Fibroblast of lung (primary cell): ENCODE measurements at regions not wholly inside any gene's neighbourhood (a gene's known extent, or its start where the extent isn't known, plus 50 kb on each side); places are given as distances from the start of the nearest gene placed in this dataset.
"Not testable (repeated sequence)": the region's sequence is repeated elsewhere in the genome, so short reads cannot be mapped to it uniquely, and the experiment has no call there.

Experiments
- DNase-seq, 2 donors: peaks; one replicate each; pipeline versions ENCODE4 v3.0.0 to v3.0.0-alpha.2; 2010; ENCODE audit warnings: low read depth in 2 of 2
- H2AFZ ChIP-seq: 2 replicates; pipeline ENCODE4 v1.5.1; 2012; ENCODE audit warnings: low read length, control low read depth, inconsistent platforms
- H3K27ac ChIP-seq: 2 replicates; pipeline ENCODE4 v1.5.1; 2011; ENCODE audit warnings: low read length, control low read depth; ENCODE audit not compliant: insufficient read depth
- H3K27me3 ChIP-seq: 2 replicates; pipeline ENCODE4 v1.5.1; 2011; ENCODE audit warnings: mild to moderate bottlenecking, low read length; ENCODE audit not compliant: control insufficient read depth, insufficient read depth
- H3K36me3 ChIP-seq: 2 replicates; pipeline ENCODE4 v1.5.1; 2011; ENCODE audit warnings: low read length; ENCODE audit not compliant: control insufficient read depth, insufficient read depth
- H3K4me1 ChIP-seq: 2 replicates; pipeline ENCODE4 v1.5.1; 2011; ENCODE audit warnings: low read length; ENCODE audit not compliant: control insufficient read depth, insufficient read depth; ENCODE audit errors: extremely low read depth
- H3K4me2 ChIP-seq: 2 replicates; pipeline ENCODE4 v1.5.1; 2011; ENCODE audit warnings: low read length, control low read depth; ENCODE audit not compliant: insufficient read depth; ENCODE audit errors: extremely low read depth
- H3K4me3 ChIP-seq, 4 experiments: fragments of 200-600 bp in 1 of 4; sonication (generic) in 1 of 4; replicated peaks in 1 of 4; 2 replicates each; pipeline ENCODE4 v1.5.1; 2011 to 2016; ENCODE audit warnings: low read length in 4 of 4, low read depth in 3 of 4, mild to moderate bottlenecking in 3 of 4, control low read depth in 2 of 4, inconsistent platforms in 1 of 4, mixed read lengths in 1 of 4; ENCODE audit not compliant: insufficient read depth in 1 of 4; ENCODE audit errors: control extremely low read depth in 1 of 4
- H3K79me2 ChIP-seq: 2 replicates; pipeline ENCODE4 v1.5.1; 2012; ENCODE audit warnings: mild to moderate bottlenecking, low read length, inconsistent platforms; ENCODE audit not compliant: control insufficient read depth, insufficient read depth
- H3K9ac ChIP-seq: 2 replicates; pipeline ENCODE4 v1.5.1; 2011; ENCODE audit warnings: mild to moderate bottlenecking, low read length, control low read depth; ENCODE audit not compliant: insufficient read depth
- H3K9me3 ChIP-seq: 2 replicates; pipeline ENCODE4 v1.5.1; 2012; ENCODE audit warnings: low read depth, low read length; ENCODE audit not compliant: control insufficient read depth, insufficient read depth
- H4K20me1 ChIP-seq: 2 replicates; pipeline ENCODE4 v1.5.1; 2011; ENCODE audit warnings: low read length; ENCODE audit not compliant: control insufficient read depth, insufficient read depth; ENCODE audit errors: extremely low read depth
- CTCF ChIP-seq, 2 donors: IDR thresholded peaks in 1 of 2; conservative IDR thresholded peaks in 1 of 2; 1 replicate in 1 of 2; 2 replicates in 1 of 2; pipeline ENCODE4 v1.5.1; 2011 to 2012; ENCODE audit warnings: low read length in 2 of 2, control low read depth in 1 of 2, inconsistent platforms in 1 of 2, low read depth in 1 of 2, mild to moderate bottlenecking in 1 of 2
- EZH2 ChIP-seq: IDR thresholded peaks from 2 replicates; pipeline ENCODE4 v1.5.1; 2012; ENCODE audit warnings: low read length, control low read depth, mild to moderate bottlenecking; ENCODE audit errors: missing control alignments

- DNase-seq: no peak
- Histone ChIP-seq H3K27me3 (no peaks in the 10 kb centered on the region), H3K9ac (no peak overlapping the region), H2AFZ (no peak overlapping the region), H3K79me2 (no peaks in the 10 kb centered on the region), H3K36me3 (no peaks in the 10 kb centered on the region), H3K27ac (no peak overlapping the region), H3K9me3 (no peaks in the 10 kb centered on the region), H3K4me1 (no peaks in the 10 kb centered on the region), H3K4me3 (no peak overlapping the region), H3K4me2 (no peak overlapping the region), H4K20me1 (no peaks in the 10 kb centered on the region)
- TF ChIP-seq CTCF (conservative IDR thresholded peaks at IDR 0.05 in 1 of 2, IDR thresholded peaks at IDR 0.05 in 1 of 2; ENCODE audit: low read depth in 1 of 2, low read length in 2 of 2) (no peak), EZH2 (no peak)
These were observed 81.9 kb upstream of the HES1 start for GRCh38 chr3:194054016-194054415.

- Histone ChIP-seq H3K9me3 (no peaks in the 10 kb centered on the region), H2AFZ (no peak overlapping the region), H3K9ac (no peak overlapping the region), H3K36me3 (no peaks in the 10 kb centered on the region), H3K4me3 (no peak overlapping the region), H3K27ac (no peak overlapping the region), H3K27me3 (no peaks in the 10 kb centered on the region), H3K4me1 (no peaks in the 10 kb centered on the region), H4K20me1 (no peaks in the 10 kb centered on the region), H3K4me2 (no peak overlapping the region), H3K79me2 (no peaks in the 10 kb centered on the region)
- TF ChIP-seq EZH2 (no peak), CTCF (conservative IDR thresholded peaks at IDR 0.05 in 1 of 2, IDR thresholded peaks at IDR 0.05 in 1 of 2; ENCODE audit: low read depth in 1 of 2, low read length in 2 of 2) (no peak)
- DNase-seq: no peak
These were observed 81.4 kb upstream of the HES1 start for GRCh38 chr3:194054540-194054939.

GRCh38 chr3:194054961-194055360 lies 81.0 kb upstream of the HES1 start:
- Histone ChIP-seq H3K4me1 (no peaks in the 10 kb centered on the region), H3K79me2 (no peaks in the 10 kb centered on the region), H3K4me3 (no peak overlapping the region), H3K9me3 (no peaks in the 10 kb centered on the region), H3K9ac (no peak overlapping the region), H2AFZ (no peak overlapping the region), H3K4me2 (no peak overlapping the region), H3K27me3 (no peaks in the 10 kb centered on the region), H4K20me1 (no peaks in the 10 kb centered on the region), H3K27ac (no peak overlapping the region), H3K36me3 (no peaks in the 10 kb centered on the region)
- DNase-seq: no peak
- TF ChIP-seq EZH2 (no peak), CTCF (conservative IDR thresholded peaks at IDR 0.05 in 1 of 2, IDR thresholded peaks at IDR 0.05 in 1 of 2; ENCODE audit: low read depth in 1 of 2, low read length in 2 of 2) (no peak)

GRCh38 chr3:194056323-194056722 lies 79.6 kb upstream of the HES1 start:
- H3K27ac ChIP-seq, H3K4me1 ChIP-seq, H3K4me2 ChIP-seq, H3K27me3 ChIP-seq, H3K36me3 ChIP-seq, H4K20me1 ChIP-seq, H3K9ac ChIP-seq, H3K79me2 ChIP-seq, H2AFZ ChIP-seq, H3K4me3 ChIP-seq, H3K9me3 ChIP-seq, DNase-seq: not testable (repeated sequence)
